T-helper 1 cell treated with Interleukin-12 subunit alpha and Interleukin-12 subunit beta and Interleukin-4 antibody, amounts not matched to agents 30 ng/mL and 1 ng/mL, for 36 hours (primary cell): ENCODE measurements at regions not wholly inside any gene's neighbourhood (a gene's known extent, or its start where the extent isn't known, plus 50 kb on each side); places are given as distances from the start of the nearest gene placed in this dataset.

Experiments
- intact Hi-C: fragments of 100-400 bp; cut with micrococcal nuclease; formaldehyde crosslinking; loops from one replicate; pipeline ENCODE4 v1.15.1; 2024

GRCh38 chr7:67813621-67814292 lies 817.1 kb downstream of the TYW1 start:
- intact Hi-C loops = no loop called here

- intact Hi-C loops = no loop called here
Observed at GRCh38 chr7:67817481-67817880, 820.8 kb downstream of the TYW1 start.

GRCh38 chr7:67821116-67821515 lies 824.5 kb downstream of the TYW1 start:
- intact Hi-C loops = no loop called here

GRCh38 chr7:67823345-67823744 lies 826.7 kb downstream of the TYW1 start:
- intact Hi-C loops = no loop called here

- intact Hi-C loops = no loop called here
Observed at GRCh38 chr7:67825356-67825755, 828.7 kb downstream of the TYW1 start.

GRCh38 chr7:67841896-67842295 lies 845.3 kb downstream of the TYW1 start:
- intact Hi-C loops = no loop called here

- intact Hi-C loops = no loop called here
Observed at GRCh38 chr7:67842571-67842970, 845.9 kb downstream of the TYW1 start.

- intact Hi-C loops = no loop called here
Observed at GRCh38 chr7:67843001-67843565, 846.5 kb downstream of the TYW1 start.

GRCh38 chr7:67843615-67844014 lies 847.0 kb downstream of the TYW1 start:
- intact Hi-C loops = no loop called here

- intact Hi-C loops = no loop called here
Observed at GRCh38 chr7:67847092-67847787, 850.6 kb downstream of the TYW1 start.

GRCh38 chr7:67854221-67855178 lies 857.9 kb downstream of the TYW1 start:
- intact Hi-C loops = no loop called here

GRCh38 chr7:67855322-67855721 lies 858.7 kb downstream of the TYW1 start:
- intact Hi-C loops = no loop called here

- intact Hi-C loops = no loop called here
Observed at GRCh38 chr7:67856046-67856445, 859.4 kb downstream of the TYW1 start.

- intact Hi-C loops = no loop called here
Observed at GRCh38 chr7:67857698-67858097, 861.1 kb downstream of the TYW1 start.

GRCh38 chr7:67858931-67859330 lies 862.3 kb downstream of the TYW1 start:
- intact Hi-C loops = no loop called here

GRCh38 chr7:67863911-67864310 lies 867.3 kb downstream of the TYW1 start:
- intact Hi-C loops = no loop called here

GRCh38 chr7:67866054-67866453 lies 869.4 kb downstream of the TYW1 start:
- intact Hi-C loops = no loop called here

- intact Hi-C loops = no loop called here
Observed at GRCh38 chr7:67866812-67867211, 870.2 kb downstream of the TYW1 start.

GRCh38 chr7:67870396-67870795 lies 873.8 kb downstream of the TYW1 start:
- intact Hi-C loops = no loop called here

- intact Hi-C loops = no loop called here
Observed at GRCh38 chr7:67875558-67875957, 878.9 kb downstream of the TYW1 start.

- intact Hi-C loops = no loop called here
Observed at GRCh38 chr7:67878808-67879207, 882.2 kb downstream of the TYW1 start.

- intact Hi-C loops = no loop called here
Observed at GRCh38 chr7:67882843-67883242, 886.2 kb downstream of the TYW1 start.
